A673 (cell line): ENCODE measurements at regions not wholly inside any gene's neighbourhood (a gene's known extent, or its start where the extent isn't known, plus 50 kb on each side); places are given as distances from the start of the nearest gene placed in this dataset.

Source experiments
- EZH2 ChIP-seq: fragments of 200-600 bp; sonication (generic); IDR thresholded peaks from 2 replicates; pipeline ENCODE4 v1.6.1; 2017; ENCODE audit warnings: borderline replicate concordance, low read depth, mild to moderate bottlenecking, mixed read lengths, antibody characterized with exemption, low read length; ENCODE audit not compliant: poor library complexity, severe bottlenecking
- TF ChIP-seq, protein P1 (sequence below): fragments of 300-800, 200-600 bp; sonication (generic); conservative IDR thresholded peaks from 2 replicates; pipeline ENCODE4 v1.5.1; 2017; ENCODE audit warnings: low read depth, mild to moderate bottlenecking, antibody characterized with exemption, low read length, moderate library complexity, mixed read lengths

- TF ChIP-seq, protein P1, sequence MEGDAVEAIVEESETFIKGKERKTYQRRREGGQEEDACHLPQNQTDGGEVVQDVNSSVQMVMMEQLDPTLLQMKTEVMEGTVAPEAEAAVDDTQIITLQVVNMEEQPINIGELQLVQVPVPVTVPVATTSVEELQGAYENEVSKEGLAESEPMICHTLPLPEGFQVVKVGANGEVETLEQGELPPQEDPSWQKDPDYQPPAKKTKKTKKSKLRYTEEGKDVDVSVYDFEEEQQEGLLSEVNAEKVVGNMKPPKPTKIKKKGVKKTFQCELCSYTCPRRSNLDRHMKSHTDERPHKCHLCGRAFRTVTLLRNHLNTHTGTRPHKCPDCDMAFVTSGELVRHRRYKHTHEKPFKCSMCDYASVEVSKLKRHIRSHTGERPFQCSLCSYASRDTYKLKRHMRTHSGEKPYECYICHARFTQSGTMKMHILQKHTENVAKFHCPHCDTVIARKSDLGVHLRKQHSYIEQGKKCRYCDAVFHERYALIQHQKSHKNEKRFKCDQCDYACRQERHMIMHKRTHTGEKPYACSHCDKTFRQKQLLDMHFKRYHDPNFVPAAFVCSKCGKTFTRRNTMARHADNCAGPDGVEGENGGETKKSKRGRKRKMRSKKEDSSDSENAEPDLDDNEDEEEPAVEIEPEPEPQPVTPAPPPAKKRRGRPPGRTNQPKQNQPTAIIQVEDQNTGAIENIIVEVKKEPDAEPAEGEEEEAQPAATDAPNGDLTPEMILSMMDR: no peak
- TF ChIP-seq EZH2: no peak
Observed at GRCh38 chr16:64532117-64532516, 589.7 kb downstream of the CDH11 start.
